GM12878 (cell line): ENCODE measurements at regions not wholly inside any gene's neighbourhood (a gene's known extent, or its start where the extent isn't known, plus 50 kb on each side); places are given as distances from the start of the nearest gene placed in this dataset.

ENCODE experiments used
- ATAC-seq: fragments of 200-7000 bp; cut with Tn5 transposase; 3 replicates; pipeline ENCODE4 v1.9.1; 2020; ENCODE audit warnings: mild to moderate bottlenecking, moderate library complexity
- BruUV-seq: library from RNA; stranded (reverse); fragments of 400-500 nt; replicated peaks from 2 replicates; lab custom pipeline; 2021; lab: Mats Ljungman, UMichigan
- CTCF ChIA-PET: fragments of 300-600 bp; sonication (Branson Sonifier 250); formaldehyde crosslinking; extraction: SDS; loops from one replicate; lab custom pipeline; 2021; ENCODE audit warnings: inconsistent platforms; lab: Yijun Ruan, JAX
- POLR2A ChIA-PET: fragments of 350-600 bp; formaldehyde crosslinking; extraction: SDS; loops from one replicate; lab custom pipeline; 2021; ENCODE audit warnings: inconsistent platforms; lab: Charles Lee
- RAD21 ChIA-PET: fragments of 300-600 bp; sonication (Branson Sonifier 250); formaldehyde crosslinking; loops from one replicate; lab custom pipeline; 2023; ENCODE audit warnings: antibody characterized with exemption; ENCODE audit not compliant: unreplicated experiment; lab: Charles Lee
- SMC1A ChIA-PET: fragments of 300-600 bp; sonication (Branson Sonifier 250); formaldehyde crosslinking; loops from one replicate; lab custom pipeline; 2023; ENCODE audit not compliant: unreplicated experiment, uncharacterized antibody; lab: Charles Lee
- DNase-seq: peaks from one replicate; pipeline ENCODE4 v3.0.0-alpha.2; 2011; ENCODE audit warnings: low read depth, low spot score
- FAIRE-seq: peaks from 3 replicates; lab custom pipeline; 2011; peaks lifted over from hg19 to GRCh38; lab: Jason Lieb, UNC
- H2AFZ ChIP-seq: 2 replicates; pipeline ENCODE4 v1.6.0; 2011; ENCODE audit warnings: low read depth, low read length, control low read depth; ENCODE audit not compliant: control insufficient read depth
- H3K27ac ChIP-seq: 2 replicates; pipeline ENCODE4 v1.5.1; 2011; ENCODE audit warnings: control low read depth; ENCODE audit not compliant: control insufficient read depth, insufficient read depth
- H3K27me3 ChIP-seq, 2 experiments: replicated peaks in 1 of 2; 2 replicates each; pipeline versions ENCODE4 v1.6.0 to v1.6.1; 2011; ENCODE audit warnings: low read length in 1 of 2; ENCODE audit not compliant: control insufficient read depth in 2 of 2, insufficient read depth in 2 of 2
- H3K36me3 ChIP-seq, 2 experiments: 2 replicates each; pipeline ENCODE4 v1.5.1; 2011; ENCODE audit warnings: low read length in 1 of 2; ENCODE audit not compliant: control insufficient read depth in 2 of 2, insufficient read depth in 2 of 2
- H3K4me1 ChIP-seq: 2 replicates; pipeline ENCODE4 v1.6.1; 2011; ENCODE audit warnings: mild to moderate bottlenecking, low read length, moderate library complexity, mixed read lengths; ENCODE audit not compliant: control insufficient read depth, insufficient read depth
- H3K4me2 ChIP-seq: 2 replicates; pipeline ENCODE4 v1.6.0; 2011; ENCODE audit warnings: control low read depth; ENCODE audit not compliant: control insufficient read depth, insufficient read depth
- H3K4me3 ChIP-seq: fragments of 200-600 bp; sonication (generic); 2 replicates; pipeline ENCODE4 v1.5.1; 2016
- H3K79me2 ChIP-seq: 2 replicates; pipeline ENCODE4 v1.6.0; 2011; ENCODE audit warnings: low read length; ENCODE audit not compliant: control insufficient read depth, insufficient read depth
- H3K9ac ChIP-seq: 2 replicates; pipeline ENCODE4 v1.8.0; 2011; ENCODE audit warnings: low read length, control low read depth, mixed read lengths; ENCODE audit not compliant: control insufficient read depth, insufficient read depth
- H3K9me3 ChIP-seq: replicated peaks from 3 replicates; pipeline ENCODE4 v1.5.1; 2011; ENCODE audit warnings: mild to moderate bottlenecking, low read length; ENCODE audit not compliant: control insufficient read depth, insufficient read depth
- H4K20me1 ChIP-seq: 2 replicates; pipeline ENCODE4 v1.6.0; 2011; ENCODE audit not compliant: control insufficient read depth, insufficient read depth
- IRF5 ChIP-seq: fragments of 450-650 bp; IDR thresholded peaks from 2 replicates; pipeline ENCODE4 v1.6.1; 2017; ENCODE audit warnings: borderline replicate concordance
- MLLT1 ChIP-seq: fragments of 450-650 bp; IDR thresholded peaks from 2 replicates; pipeline ENCODE4 v1.6.1; 2016; ENCODE audit warnings: mild to moderate bottlenecking
- POLR2AphosphoS2 ChIP-seq: IDR thresholded peaks from 2 replicates; pipeline ENCODE4 v1.6.1; 2011; ENCODE audit warnings: low read depth, mild to moderate bottlenecking, low read length, improper control_type of control experiment, moderate library complexity
- RAD51 ChIP-seq: fragments of 450-650 bp; IDR thresholded peaks from 2 replicates; pipeline ENCODE4 v1.6.1; 2016; ENCODE audit warnings: moderate library complexity, mild to moderate bottlenecking, inconsistent platforms
- SREBF2 ChIP-seq: IDR thresholded peaks from 2 replicates; pipeline ENCODE4 v1.6.1; 2012; ENCODE audit warnings: mild to moderate bottlenecking, low read length
- TBL1XR1 ChIP-seq: IDR thresholded peaks from 2 replicates; pipeline ENCODE4 v1.6.1; 2012; ENCODE audit warnings: low read depth, low read length, improper control_type of control experiment
- TCF12 ChIP-seq: IDR thresholded peaks from 2 replicates; pipeline ENCODE4 v1.6.1; 2011; ENCODE audit warnings: low read depth, mild to moderate bottlenecking, low read length
- ZNF24 ChIP-seq: fragments of 450-650 bp; IDR thresholded peaks from 2 replicates; pipeline ENCODE4 v1.6.1; 2017; ENCODE audit warnings: antibody characterized with exemption, mild to moderate bottlenecking
- WGBS: methylation state at CpG from one replicate; pipeline ENCODE4 v1.1.6; 2016; ENCODE audit warnings: low lambda C conversion rate; ENCODE audit not compliant: insufficient replicate concordance, insufficient coverage; ENCODE audit errors: missing lambda C conversion rate; 5-methylcytosine and 5-hydroxymethylcytosine counted together
- in situ Hi-C: fragments of 300-500 bp; cut with MboI; formaldehyde crosslinking; loops from 9 replicates; pipeline ENCODE4 v1.14.3; 2018; ENCODE audit warnings: mixed read lengths
- intact Hi-C: fragments of 100-400 bp; cut with micrococcal nuclease; formaldehyde crosslinking; loops from one replicate; pipeline ENCODE4 v1.14.2; 2022; ENCODE audit not compliant: unreplicated experiment

GRCh38 chr2:66233981-66234380 lies 200.9 kb upstream of the MEIS1 start:
- SMC1A ChIA-PET, result no interaction called here
- ATAC-seq, result no peak
- no peaks in the 10 kb centered on the region for H3K9me3 ChIP-seq
- CTCF ChIA-PET, result no interaction called here
- WGBS, result 39% methylated on average over 2 of the region's 2 CpGs
- H3K27ac ChIP-seq, result no peak overlapping the region
- no peak overlapping the region for H3K9ac ChIP-seq
- no peaks in the 10 kb centered on the region for H3K79me2 ChIP-seq
- H2AFZ ChIP-seq, result no peak overlapping the region
- no peak for DNase-seq
- no peaks in the 10 kb centered on the region for H3K4me1 ChIP-seq
- intact Hi-C loops (no loop called here), in situ Hi-C loops (no loop called here)
- H3K27me3 ChIP-seq, result no peaks in the 10 kb centered on the region
- FAIRE-seq, result no peak
- H3K4me2 ChIP-seq, result no peak overlapping the region
- RAD21 ChIA-PET, result no interaction called here
- H4K20me1 ChIP-seq, result no peaks in the 10 kb centered on the region
- H3K4me3 ChIP-seq, result no peak overlapping the region
- POLR2A ChIA-PET, result no interaction called here
- BruUV-seq, result no TSS peak
- H3K36me3 ChIP-seq, result no peaks in the 10 kb centered on the region
- TF ChIP-seq POLR2AphosphoS2, result no peak
- TF ChIP-seq MLLT1, result no peak
- no peak for TF ChIP-seq SREBF2
- no peak for TF ChIP-seq TCF12
- no peak for TF ChIP-seq RAD51
- no peak for TF ChIP-seq ZNF24
- no peak for TF ChIP-seq TBL1XR1
- no peak for TF ChIP-seq IRF5
